ENCODE measurements at regions not wholly inside any gene's neighbourhood (a gene's known extent, or its start where the extent isn't known, plus 50 kb on each side); places are given as distances from the start of the nearest gene placed in this dataset.

DNA sequence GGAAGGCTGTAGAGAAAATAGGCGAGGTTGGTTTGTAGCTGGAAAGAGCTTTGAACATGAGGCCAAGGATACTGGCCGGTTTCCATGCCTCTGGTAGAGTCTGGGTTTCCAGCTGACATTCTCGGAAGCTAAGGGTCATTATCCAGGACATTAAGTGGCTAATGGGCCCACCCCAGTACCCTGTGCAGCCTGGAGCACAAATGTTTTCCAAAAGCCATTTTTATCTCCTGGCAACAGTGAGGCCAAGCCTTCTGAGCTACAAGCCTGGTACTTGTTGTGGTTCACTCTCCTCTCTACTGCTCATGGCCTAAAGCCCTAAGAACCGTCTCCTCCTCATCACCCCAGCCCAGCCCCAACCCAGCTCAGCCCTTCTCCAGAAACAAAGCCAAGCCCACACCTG, 122.9 kb downstream of the DMRTA2 start:
- TF ChIP-seq, protein P1, sequence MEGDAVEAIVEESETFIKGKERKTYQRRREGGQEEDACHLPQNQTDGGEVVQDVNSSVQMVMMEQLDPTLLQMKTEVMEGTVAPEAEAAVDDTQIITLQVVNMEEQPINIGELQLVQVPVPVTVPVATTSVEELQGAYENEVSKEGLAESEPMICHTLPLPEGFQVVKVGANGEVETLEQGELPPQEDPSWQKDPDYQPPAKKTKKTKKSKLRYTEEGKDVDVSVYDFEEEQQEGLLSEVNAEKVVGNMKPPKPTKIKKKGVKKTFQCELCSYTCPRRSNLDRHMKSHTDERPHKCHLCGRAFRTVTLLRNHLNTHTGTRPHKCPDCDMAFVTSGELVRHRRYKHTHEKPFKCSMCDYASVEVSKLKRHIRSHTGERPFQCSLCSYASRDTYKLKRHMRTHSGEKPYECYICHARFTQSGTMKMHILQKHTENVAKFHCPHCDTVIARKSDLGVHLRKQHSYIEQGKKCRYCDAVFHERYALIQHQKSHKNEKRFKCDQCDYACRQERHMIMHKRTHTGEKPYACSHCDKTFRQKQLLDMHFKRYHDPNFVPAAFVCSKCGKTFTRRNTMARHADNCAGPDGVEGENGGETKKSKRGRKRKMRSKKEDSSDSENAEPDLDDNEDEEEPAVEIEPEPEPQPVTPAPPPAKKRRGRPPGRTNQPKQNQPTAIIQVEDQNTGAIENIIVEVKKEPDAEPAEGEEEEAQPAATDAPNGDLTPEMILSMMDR (conservative IDR thresholded peaks at IDR 0.05; ENCODE audit: low read length), result no peak
- TF ChIP-seq EZH2phosphoT487 (IDR thresholded peaks at IDR 0.05; ENCODE audit: borderline replicate concordance, low read depth, low read length), result no peak
